Body of pancreas (tissue), 4 donors: ENCODE measurements at regions not wholly inside any gene's neighbourhood (a gene's known extent, or its start where the extent isn't known, plus 50 kb on each side); places are given as distances from the start of the nearest gene placed in this dataset.

Experiments used
- ATAC-seq: fragments of 150-250 bp; one replicate; pipeline ENCODE4 v1.9.1; 2016
- DNase-seq, 4 donors: peaks; one replicate each; pipeline ENCODE4 v3.0.0-alpha.2; 2019
- H3K27ac ChIP-seq, 4 donors: fragments of 200-600 bp; sonication (generic); 1 replicate in 3 of 4; 2 replicates in 1 of 4; pipeline versions ENCODE4 v1.5.1 to v1.6.1; 2016 to 2019; ENCODE audit warnings: mild to moderate bottlenecking in 1 of 4, mixed read lengths in 1 of 4, moderate library complexity in 1 of 4
- H3K27me3 ChIP-seq, 2 donors: fragments of 200-600 bp; sonication (generic); one replicate each; pipeline ENCODE4 v1.6.0; 2016; ENCODE audit warnings: mild to moderate bottlenecking in 1 of 2
- H3K36me3 ChIP-seq, 2 donors: fragments of 200-600 bp; sonication (generic); replicated peaks in 1 of 2; 2 replicates each; pipeline ENCODE4 v1.5.1; 2016; ENCODE audit warnings: low read depth in 2 of 2; ENCODE audit not compliant: insufficient read depth in 1 of 2
- H3K4me1 ChIP-seq: fragments of 200-600 bp; sonication (generic); one replicate; pipeline ENCODE4 v1.6.0; 2016
- H3K4me3 ChIP-seq, 2 donors: fragments of 200-600 bp; sonication (generic); 1 replicate in 1 of 2; 2 replicates in 1 of 2; pipeline ENCODE4 v1.5.1; 2016 to 2019
- H3K9me3 ChIP-seq, 3 donors: fragments of 200-600 bp; sonication (generic); 1 replicate in 2 of 3; 2 replicates in 1 of 3; pipeline ENCODE4 v1.5.1; 2016
- CTCF ChIP-seq, 7 experiments: fragments of 450-650 bp in 4 of 7; fragments of 200-600 bp in 3 of 7; sonication (generic) in 3 of 7; IDR thresholded peaks; one replicate each; pipeline ENCODE4 v1.5.1; 2016 to 2019; ENCODE audit warnings: antibody characterized with exemption in 7 of 7
- POLR2A ChIP-seq, 3 donors: fragments of 450-650 bp; IDR thresholded peaks; one replicate each; pipeline ENCODE4 v1.6.1; 2016; ENCODE audit warnings: antibody characterized with exemption in 3 of 3, mild to moderate bottlenecking in 2 of 3
- WGBS, 2 donors: methylation state at CpG; one replicate each; pipeline ENCODE4 v1.1.5; 2017; 5-methylcytosine and 5-hydroxymethylcytosine counted together
- intact Hi-C: fragments of 100-400 bp; cut with DNase I; formaldehyde crosslinking; loops from one replicate; pipeline ENCODE4 v1.15.1; 2023

GRCh38 chr13:48813518-48813917 is 159.8 kb downstream of the CYSLTR2 start:
- 72 to 77% methylated on average over 5 of the region's 5 CpGs for WGBS, 2 donors
- H3K4me1 ChIP-seq: peaks cover 3% of the 10 kb centered on the region

GRCh38 chr13:48816700-48817099 is 159.0 kb upstream of the FNDC3A start:
- DNase-seq: no peak
- H3K4me3 ChIP-seq: no peak overlapping the region
- H3K27me3 ChIP-seq: no peaks in the 10 kb centered on the region
- TF ChIP-seq CTCF (IDR thresholded peaks at IDR 0.05): no peak
- no peak for TF ChIP-seq POLR2A (IDR thresholded peaks at IDR 0.05)
- intact Hi-C loops: no loop called here
- WGBS, 2 donors: 56 to 63% methylated on average over 2 of the region's 2 CpGs
- H3K9me3 ChIP-seq: no peaks in the 10 kb centered on the region
- H3K4me1 ChIP-seq: no peaks in the 10 kb centered on the region
- no peak overlapping the region for H3K27ac ChIP-seq
- no peak for ATAC-seq
- H3K36me3 ChIP-seq: no peaks in the 10 kb centered on the region

More at GRCh38 chr13:48813518-48813917, 159.8 kb downstream of the CYSLTR2 start:
- H3K36me3 ChIP-seq: no peaks in the 10 kb centered on the region
- no peak for DNase-seq
- no peak overlapping the region for H3K4me3 ChIP-seq
- H3K9me3 ChIP-seq: no peaks in the 10 kb centered on the region
- no peak for TF ChIP-seq CTCF (IDR thresholded peaks at IDR 0.05)
- no peaks in the 10 kb centered on the region for H3K27me3 ChIP-seq
- intact Hi-C loops: no loop called here
- no peak overlapping the region for H3K27ac ChIP-seq
- no peak for ATAC-seq

- Histone ChIP-seq H3K36me3 (no peaks in the 10 kb centered on the region), H3K9me3 (no peaks in the 10 kb centered on the region), H3K27ac (no peak overlapping the region), H3K4me1 (no peaks in the 10 kb centered on the region), H3K4me3 (no peak overlapping the region), H3K27me3 (no peaks in the 10 kb centered on the region)
- TF ChIP-seq CTCF (IDR thresholded peaks at IDR 0.05) (no peak), POLR2A (IDR thresholded peaks at IDR 0.05) (no peak)
- ATAC-seq (no peak), DNase-seq (no peak)
- 63 to 65% methylated on average over 5 of the region's 5 CpGs for WGBS, 2 donors
- intact Hi-C loops: no loop called here
These were observed 158.4 kb upstream of the FNDC3A start for GRCh38 chr13:48817166-48817802.

- no peak for TF ChIP-seq POLR2A (IDR thresholded peaks at IDR 0.05)
- no peak for TF ChIP-seq CTCF (IDR thresholded peaks at IDR 0.05)
- Histone ChIP-seq H3K4me1 (no peaks in the 10 kb centered on the region), H3K9me3 (no peaks in the 10 kb centered on the region), H3K4me3 (no peak overlapping the region), H3K36me3 (no peaks in the 10 kb centered on the region), H3K27ac (no peak overlapping the region), H3K27me3 (no peaks in the 10 kb centered on the region)
- intact Hi-C loops: no loop called here
- ATAC-seq (no peak), DNase-seq (no peak)
- WGBS, 2 donors: 65 to 70% methylated on average over 3 of the region's 3 CpGs
These were observed 157.0 kb upstream of the FNDC3A start for GRCh38 chr13:48818495-48819356.
